ENCODE measurements at regions not wholly inside any gene's neighbourhood (a gene's known extent, or its start where the extent isn't known, plus 50 kb on each side); places are given as distances from the start of the nearest gene placed in this dataset.

GRCh38 chr22:48313175-48313830 is 1514.4 kb downstream of the BRD1 start:
- 77 to 80% (median 79%) methylated on average over 13 to 14 of the region's 14 CpGs for WGBS, 4 donors
- DNase-seq (no peak), ATAC-seq (no peak)
- Histone ChIP-seq H3K27me3 (peaks cover 0 to 7% (median 0%) of the 10 kb centered on the region in 9 donors), H3K4me3 (no peak overlapping the region), H3K9me3 (peaks cover 0 to 21% (median 8%) of the 10 kb centered on the region in 12 donors), H3K4me1 (no peaks in the 10 kb centered on the region), H3K36me3 (no peaks in the 10 kb centered on the region), H3K27ac (no peak overlapping the region)
- intact Hi-C loops (cut with DNase I), result no loop called here
- TF ChIP-seq CTCF (IDR thresholded peaks at IDR 0.05), result no peak

- ATAC-seq (no peak), DNase-seq (no peak)
- TF ChIP-seq POLR2A (IDR thresholded peaks at IDR 0.05) (no peak), CTCF (IDR thresholded peaks at IDR 0.05) (no peak)
- Histone ChIP-seq H3K27ac (no peak overlapping the region), H3K36me3 (no peaks in the 10 kb centered on the region), H3K4me3 (no peak overlapping the region), H3K9me3 (peaks cover 0 to 21% (median 8%) of the 10 kb centered on the region in 12 donors), H3K4me1 (no peaks in the 10 kb centered on the region), H3K27me3 (peaks cover 0 to 5% (median 0%) of the 10 kb centered on the region in 9 donors)
- intact Hi-C loops (cut with DNase I), result no loop called here
- WGBS, 4 donors, result 46 to 55% (median 49%) methylated on average over 10 of the region's 10 CpGs
These were observed 1516.9 kb downstream of the BRD1 start for GRCh38 chr22:48310740-48311139.

GRCh38 chr22:48310289-48310688 is 1517.4 kb downstream of the BRD1 start:
- Histone ChIP-seq H3K9me3 (peaks cover 0 to 21% (median 8%) of the 10 kb centered on the region in 12 donors), H3K27me3 (peaks cover 0 to 9% (median 0%) of the 10 kb centered on the region in 9 donors), H3K4me3 (no peak overlapping the region), H3K27ac (no peak overlapping the region), H3K36me3 (no peaks in the 10 kb centered on the region), H3K4me1 (no peaks in the 10 kb centered on the region)
- WGBS, 4 donors, result 64 to 82% (median 68%) methylated on average over 6 of the region's 6 CpGs
- ATAC-seq (no peak), DNase-seq (no peak)
- TF ChIP-seq CTCF (IDR thresholded peaks at IDR 0.05) (no peak), POLR2A (IDR thresholded peaks at IDR 0.05) (no peak)
- intact Hi-C loops (cut with DNase I), result no loop called here

GRCh38 chr22:48309836-48310235 is 1517.8 kb downstream of the BRD1 start:
- no peak for TF ChIP-seq CTCF (IDR thresholded peaks at IDR 0.05)
- no peak for TF ChIP-seq POLR2A (IDR thresholded peaks at IDR 0.05)
- intact Hi-C loops (cut with DNase I), result loop anchor here in 1 of 10 donors (5.0 kb wide), 1 partner anchor 58 kb away; no protein-coding TSS in a partner anchor

More at GRCh38 chr22:48309836-48310235, 1517.8 kb downstream of the BRD1 start:
- DNase-seq, result no peak
- Histone ChIP-seq H3K4me3 (no peak overlapping the region), H3K4me1 (no peaks in the 10 kb centered on the region), H3K36me3 (no peaks in the 10 kb centered on the region), H3K27me3 (peaks cover 0 to 13% (median 0%) of the 10 kb centered on the region in 9 donors), H3K9me3 (peaks cover 0 to 21% (median 8%) of the 10 kb centered on the region in 12 donors), H3K27ac (no peak overlapping the region)
- ATAC-seq, result no peak
- 56 to 68% (median 58%) methylated on average over 8 of the region's 8 CpGs for whole genome bisulfite sequencing, 4 donors

Data from heart left ventricle (tissue), 16 donors.